ENCODE measurements at regions not wholly inside any gene's neighbourhood (a gene's known extent, or its start where the extent isn't known, plus 50 kb on each side); places are given as distances from the start of the nearest gene placed in this dataset.

DNA sequence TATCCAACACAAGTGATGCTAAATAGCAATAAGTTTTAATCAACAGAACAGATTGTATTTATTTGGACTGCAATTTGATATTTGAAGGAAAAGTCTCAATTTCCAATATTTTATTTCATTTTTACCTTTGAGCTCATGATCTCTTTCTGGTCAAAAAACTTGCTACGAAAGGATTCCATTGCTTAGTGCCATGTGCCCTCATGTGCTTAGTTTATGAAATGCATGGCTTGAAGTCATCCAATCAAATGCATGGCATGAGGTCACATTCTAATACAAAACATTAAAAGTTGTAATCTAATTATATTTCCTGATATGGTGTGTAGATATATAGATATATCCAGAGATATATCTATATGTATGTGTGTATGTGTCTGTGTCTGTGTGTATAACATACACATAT is 321.2 kb upstream of the ADGRB3 start:
- Histone ChIP-seq H3K27ac (no peak overlapping the region), H3K4me3 (no peak overlapping the region), H3K27me3 (no peaks in the 10 kb centered on the region), H3K4me1 (no peaks in the 10 kb centered on the region), H3K36me3 (no peaks in the 10 kb centered on the region), H3K9me3 (no peaks in the 10 kb centered on the region)
- no peak for DNase-seq (ENCODE audit: extremely low spot score in 2 of 2)
- intact Hi-C loops (cut with DNase I), result no loop called here
- TF ChIP-seq POLR2AphosphoS5 (IDR thresholded peaks at IDR 0.05; ENCODE audit: insufficient read depth in 1 of 2, low read depth in 1 of 2) (no peak), POLR2A (IDR thresholded peaks at IDR 0.05) (no peak)
- TF ChIP-seq, protein P1, sequence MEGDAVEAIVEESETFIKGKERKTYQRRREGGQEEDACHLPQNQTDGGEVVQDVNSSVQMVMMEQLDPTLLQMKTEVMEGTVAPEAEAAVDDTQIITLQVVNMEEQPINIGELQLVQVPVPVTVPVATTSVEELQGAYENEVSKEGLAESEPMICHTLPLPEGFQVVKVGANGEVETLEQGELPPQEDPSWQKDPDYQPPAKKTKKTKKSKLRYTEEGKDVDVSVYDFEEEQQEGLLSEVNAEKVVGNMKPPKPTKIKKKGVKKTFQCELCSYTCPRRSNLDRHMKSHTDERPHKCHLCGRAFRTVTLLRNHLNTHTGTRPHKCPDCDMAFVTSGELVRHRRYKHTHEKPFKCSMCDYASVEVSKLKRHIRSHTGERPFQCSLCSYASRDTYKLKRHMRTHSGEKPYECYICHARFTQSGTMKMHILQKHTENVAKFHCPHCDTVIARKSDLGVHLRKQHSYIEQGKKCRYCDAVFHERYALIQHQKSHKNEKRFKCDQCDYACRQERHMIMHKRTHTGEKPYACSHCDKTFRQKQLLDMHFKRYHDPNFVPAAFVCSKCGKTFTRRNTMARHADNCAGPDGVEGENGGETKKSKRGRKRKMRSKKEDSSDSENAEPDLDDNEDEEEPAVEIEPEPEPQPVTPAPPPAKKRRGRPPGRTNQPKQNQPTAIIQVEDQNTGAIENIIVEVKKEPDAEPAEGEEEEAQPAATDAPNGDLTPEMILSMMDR (IDR thresholded peaks at IDR 0.05), result no peak

DNA sequence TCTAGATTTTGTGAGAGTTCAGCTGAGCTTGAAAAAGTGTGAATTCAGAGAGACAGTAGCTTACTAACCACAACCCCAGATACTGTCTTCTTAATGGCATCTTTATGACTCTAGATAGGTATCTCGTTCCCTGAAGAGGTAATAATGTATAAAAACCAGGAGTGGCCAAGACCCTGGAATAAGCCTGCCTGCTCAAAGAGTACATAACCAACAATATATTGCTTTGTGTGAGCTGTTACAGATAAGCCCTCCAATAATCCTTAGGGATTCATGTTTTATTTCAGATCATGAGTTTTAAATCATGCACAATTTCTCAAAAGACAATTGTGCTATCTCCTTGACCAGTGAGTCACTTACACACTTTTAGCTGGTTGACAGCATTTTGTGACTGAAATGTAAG is 327.8 kb upstream of the ADGRB3 start:
- intact Hi-C loops (cut with DNase I), result loop anchor here (2.0 kb wide), 1 partner anchor 22 kb away; no protein-coding TSS in a partner anchor
- Histone ChIP-seq H3K4me1 (no peaks in the 10 kb centered on the region), H3K27ac (no peak overlapping the region), H3K9me3 (no peaks in the 10 kb centered on the region), H3K27me3 (no peaks in the 10 kb centered on the region), H3K36me3 (no peaks in the 10 kb centered on the region), H3K4me3 (no peak overlapping the region)
- DNase-seq (ENCODE audit: extremely low spot score in 2 of 2), result no peak
- TF ChIP-seq, protein P1 (IDR thresholded peaks at IDR 0.05), result no peak
- TF ChIP-seq POLR2AphosphoS5 (IDR thresholded peaks at IDR 0.05; ENCODE audit: insufficient read depth in 1 of 2, low read depth in 1 of 2) (no peak), POLR2A (IDR thresholded peaks at IDR 0.05) (no peak)

GRCh38 chr6:68296126-68296525 is 339.0 kb upstream of the ADGRB3 start:
- Histone ChIP-seq H3K9me3 (no peaks in the 10 kb centered on the region), H3K4me1 (no peaks in the 10 kb centered on the region), H3K27ac (no peak overlapping the region), H3K4me3 (no peak overlapping the region), H3K36me3 (no peaks in the 10 kb centered on the region), H3K27me3 (no peaks in the 10 kb centered on the region)
- no peak for DNase-seq (ENCODE audit: extremely low spot score in 2 of 2)
- no peak for TF ChIP-seq POLR2A (IDR thresholded peaks at IDR 0.05)
- intact Hi-C loops (cut with DNase I), result no loop called here

DNA sequence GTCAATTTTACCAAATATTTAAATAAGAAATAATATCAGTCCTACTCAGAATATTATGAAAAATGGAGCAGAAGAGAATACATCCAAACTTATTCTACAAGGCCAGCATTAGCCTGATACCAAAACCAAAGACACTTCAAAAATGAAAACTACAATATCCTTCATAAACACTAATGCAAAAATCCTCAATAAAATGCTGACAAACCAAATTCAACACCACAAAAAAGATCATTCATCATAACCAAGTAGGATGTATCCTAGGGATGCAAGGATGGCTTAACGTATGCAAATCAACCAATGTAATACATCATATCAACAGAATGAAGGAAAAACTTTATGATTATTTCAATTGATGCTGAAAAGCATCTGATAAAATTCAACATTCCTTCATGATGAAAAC is 352.4 kb upstream of the ADGRB3 start:
- intact Hi-C loops (cut with DNase I), result no loop called here
- Histone ChIP-seq H3K27ac (no peak overlapping the region), H3K27me3 (no peaks in the 10 kb centered on the region), H3K36me3 (no peaks in the 10 kb centered on the region), H3K9me3 (no peaks in the 10 kb centered on the region), H3K4me3 (no peak overlapping the region), H3K4me1 (no peaks in the 10 kb centered on the region)
- TF ChIP-seq POLR2A (IDR thresholded peaks at IDR 0.05) (no peak), POLR2AphosphoS5 (IDR thresholded peaks at IDR 0.05; ENCODE audit: insufficient read depth in 1 of 2, low read depth in 1 of 2) (no peak)
- TF ChIP-seq, protein P1 (IDR thresholded peaks at IDR 0.05), result no peak
- no peak for DNase-seq (ENCODE audit: extremely low spot score in 2 of 2)

- H3K4me1 ChIP-seq, result no peaks in the 10 kb centered on the region
- intact Hi-C loops (cut with DNase I), result no loop called here
- no peaks in the 10 kb centered on the region for H3K27me3 ChIP-seq
- H3K4me3 ChIP-seq, result no peak overlapping the region
- no peak for TF ChIP-seq POLR2A (IDR thresholded peaks at IDR 0.05)
- TF ChIP-seq, protein P1 (IDR thresholded peaks at IDR 0.05), result no peak
- TF ChIP-seq POLR2AphosphoS5 (IDR thresholded peaks at IDR 0.05; ENCODE audit: insufficient read depth in 1 of 2, low read depth in 1 of 2), result no peak
- H3K9me3 ChIP-seq, result no peaks in the 10 kb centered on the region
- DNase-seq (ENCODE audit: extremely low spot score in 2 of 2), result no peak
- no peak overlapping the region for H3K27ac ChIP-seq
- no peaks in the 10 kb centered on the region for H3K36me3 ChIP-seq
These were observed 355.1 kb upstream of the ADGRB3 start for GRCh38 chr6:68279793-68280557.

All from vagina (tissue), 2 donors.